ENCODE measurements at regions not wholly inside any gene's neighbourhood (a gene's known extent, or its start where the extent isn't known, plus 50 kb on each side); places are given as distances from the start of the nearest gene placed in this dataset.

GRCh38 chr5:125587631-125588030 lies 835.6 kb upstream of the GRAMD2B start:
- H3K27ac Mint-ChIP-seq, result no peak overlapping the region
- TF ChIP-seq, protein P1, sequence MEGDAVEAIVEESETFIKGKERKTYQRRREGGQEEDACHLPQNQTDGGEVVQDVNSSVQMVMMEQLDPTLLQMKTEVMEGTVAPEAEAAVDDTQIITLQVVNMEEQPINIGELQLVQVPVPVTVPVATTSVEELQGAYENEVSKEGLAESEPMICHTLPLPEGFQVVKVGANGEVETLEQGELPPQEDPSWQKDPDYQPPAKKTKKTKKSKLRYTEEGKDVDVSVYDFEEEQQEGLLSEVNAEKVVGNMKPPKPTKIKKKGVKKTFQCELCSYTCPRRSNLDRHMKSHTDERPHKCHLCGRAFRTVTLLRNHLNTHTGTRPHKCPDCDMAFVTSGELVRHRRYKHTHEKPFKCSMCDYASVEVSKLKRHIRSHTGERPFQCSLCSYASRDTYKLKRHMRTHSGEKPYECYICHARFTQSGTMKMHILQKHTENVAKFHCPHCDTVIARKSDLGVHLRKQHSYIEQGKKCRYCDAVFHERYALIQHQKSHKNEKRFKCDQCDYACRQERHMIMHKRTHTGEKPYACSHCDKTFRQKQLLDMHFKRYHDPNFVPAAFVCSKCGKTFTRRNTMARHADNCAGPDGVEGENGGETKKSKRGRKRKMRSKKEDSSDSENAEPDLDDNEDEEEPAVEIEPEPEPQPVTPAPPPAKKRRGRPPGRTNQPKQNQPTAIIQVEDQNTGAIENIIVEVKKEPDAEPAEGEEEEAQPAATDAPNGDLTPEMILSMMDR (IDR thresholded peaks at IDR 0.05; ENCODE audit: unreplicated experiment), result no peak
- H3K4me3 Mint-ChIP-seq, result no peak overlapping the region
- peaks cover 1% of the 10 kb centered on the region for H3K27me3 Mint-ChIP-seq (ENCODE audit: low read depth)
- H3K36me3 Mint-ChIP-seq, result no peaks in the 10 kb centered on the region
- H3K9me3 Mint-ChIP-seq, result peaks cover 7% of the 10 kb centered on the region
- H3K4me1 Mint-ChIP-seq, result peaks cover 3% of the 10 kb centered on the region
- DNase-seq (ENCODE audit: low spot score in 2 of 2, unreplicated experiment in 2 of 2), result no peak

DNA sequence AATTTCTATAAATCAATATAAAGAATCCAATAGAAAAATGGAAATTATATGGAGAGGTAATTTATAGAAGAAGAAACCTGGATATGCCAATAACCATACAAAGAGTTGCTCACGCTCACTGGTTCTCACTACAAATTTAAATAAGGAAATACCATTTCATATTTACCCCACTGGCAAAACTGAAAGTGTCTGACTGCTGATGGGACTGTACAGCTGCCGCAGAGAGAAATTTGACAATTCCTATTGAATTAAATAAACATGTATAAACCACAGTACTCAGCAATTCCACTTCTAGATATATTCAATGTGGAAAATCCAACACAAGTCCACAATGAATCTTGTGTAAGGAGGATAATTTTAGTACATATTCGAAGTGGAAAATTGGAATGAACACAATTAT lies 830.4 kb upstream of the GRAMD2B start:
- no peak for DNase-seq (ENCODE audit: low spot score in 2 of 2, unreplicated experiment in 2 of 2)
- TF ChIP-seq, protein P1 (IDR thresholded peaks at IDR 0.05; ENCODE audit: unreplicated experiment), result no peak
- no peak overlapping the region for H3K27ac Mint-ChIP-seq
- H3K36me3 Mint-ChIP-seq, result no peaks in the 10 kb centered on the region
- no peak overlapping the region for H3K4me3 Mint-ChIP-seq
- H3K9me3 Mint-ChIP-seq, result peaks cover 7% of the 10 kb centered on the region
- peaks cover 2% of the 10 kb centered on the region for H3K4me1 Mint-ChIP-seq
- no peaks in the 10 kb centered on the region for H3K27me3 Mint-ChIP-seq (ENCODE audit: low read depth)

GRCh38 chr5:125595095-125595494 lies 828.1 kb upstream of the GRAMD2B start:
- no peak overlapping the region for H3K27ac Mint-ChIP-seq
- no peak overlapping the region for H3K4me3 Mint-ChIP-seq

GRCh38 chr5:125595845-125596244 lies 827.4 kb upstream of the GRAMD2B start:
- Mint-ChIP-seq H3K4me3 (no peak overlapping the region), H3K9me3 (no peaks in the 10 kb centered on the region), H3K27me3 (ENCODE audit: low read depth) (no peaks in the 10 kb centered on the region), H3K36me3 (no peaks in the 10 kb centered on the region), H3K27ac (no peak overlapping the region), H3K4me1 (peaks cover 2% of the 10 kb centered on the region)
- no peak for DNase-seq (ENCODE audit: low spot score in 2 of 2, unreplicated experiment in 2 of 2)
- TF ChIP-seq, protein P1 (IDR thresholded peaks at IDR 0.05; ENCODE audit: unreplicated experiment), result no peak

More at GRCh38 chr5:125595095-125595494, 828.1 kb upstream of the GRAMD2B start:
- Mint-ChIP-seq H3K9me3 (no peaks in the 10 kb centered on the region), H3K36me3 (no peaks in the 10 kb centered on the region), H3K27me3 (ENCODE audit: low read depth) (no peaks in the 10 kb centered on the region), H3K4me1 (peaks cover 2% of the 10 kb centered on the region)
- TF ChIP-seq, protein P1 (IDR thresholded peaks at IDR 0.05; ENCODE audit: unreplicated experiment), result no peak
- no peak for DNase-seq (ENCODE audit: low spot score in 2 of 2, unreplicated experiment in 2 of 2)

- Mint-ChIP-seq H3K27me3 (ENCODE audit: low read depth) (no peaks in the 10 kb centered on the region), H3K4me3 (no peak overlapping the region), H3K36me3 (no peaks in the 10 kb centered on the region), H3K4me1 (peaks cover 2% of the 10 kb centered on the region), H3K9me3 (no peaks in the 10 kb centered on the region), H3K27ac (no peak overlapping the region)
- TF ChIP-seq, protein P1 (IDR thresholded peaks at IDR 0.05; ENCODE audit: unreplicated experiment), result no peak
- DNase-seq (ENCODE audit: low spot score in 2 of 2, unreplicated experiment in 2 of 2), result no peak
These were observed 825.9 kb upstream of the GRAMD2B start for GRCh38 chr5:125597338-125597737.

DNA sequence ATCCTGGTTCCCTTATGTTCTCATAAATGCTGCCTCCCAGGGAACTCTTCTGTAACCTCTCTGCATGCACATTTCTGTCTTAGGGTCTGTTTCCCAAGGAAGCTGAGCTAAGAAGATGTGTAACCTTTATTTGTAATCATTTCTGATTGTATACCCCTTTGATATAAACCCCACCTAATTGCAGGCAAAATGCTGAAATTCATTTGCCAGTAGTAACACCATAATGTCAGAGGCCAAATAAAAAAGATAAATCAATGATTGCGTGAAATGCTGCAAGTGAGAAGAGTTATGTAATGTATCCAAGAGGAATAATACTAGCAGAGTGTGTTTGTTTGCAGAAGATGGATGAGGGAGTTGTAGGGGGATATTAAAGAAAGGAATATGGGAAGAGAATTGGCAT lies 822.6 kb upstream of the GRAMD2B start:
- no peak overlapping the region for H3K27ac Mint-ChIP-seq
- H3K27me3 Mint-ChIP-seq (ENCODE audit: low read depth), result no peaks in the 10 kb centered on the region
- H3K9me3 Mint-ChIP-seq, result no peaks in the 10 kb centered on the region
- no peaks in the 10 kb centered on the region for H3K36me3 Mint-ChIP-seq
- peaks cover 4% of the 10 kb centered on the region for H3K4me1 Mint-ChIP-seq
- no peak for DNase-seq (ENCODE audit: low spot score in 2 of 2, unreplicated experiment in 2 of 2)
- H3K4me3 Mint-ChIP-seq, result no peak overlapping the region
- TF ChIP-seq, protein P1 (IDR thresholded peaks at IDR 0.05; ENCODE audit: unreplicated experiment), result no peak
